GM21723 (cell line): ENCODE measurements at regions not wholly inside any gene's neighbourhood (a gene's known extent, or its start where the extent isn't known, plus 50 kb on each side); places are given as distances from the start of the nearest gene placed in this dataset.

Experiments used
- ATAC-seq: cut with Tn5 transposase; IDR thresholded peaks from one replicate; pipeline ENCODE4 v1.9.1; 2021; ENCODE audit warnings: mild to moderate bottlenecking, moderate library complexity; ENCODE audit not compliant: unreplicated experiment

- no peak for ATAC-seq
Observed at GRCh38 chr11:15723966-15724365, 609.2 kb downstream of the INSC start.

GRCh38 chr11:15724601-15725000, 609.9 kb downstream of the INSC start:
- ATAC-seq: no peak

GRCh38 chr11:15725246-15725645, 610.5 kb downstream of the INSC start:
- no peak for ATAC-seq

GRCh38 chr11:15726221-15726746, 611.6 kb downstream of the INSC start:
- no peak for ATAC-seq

- ATAC-seq: no peak
Observed at GRCh38 chr11:15726893-15727519, 612.3 kb downstream of the INSC start.

GRCh38 chr11:15727520-15727914, 612.8 kb downstream of the INSC start:
- no peak for ATAC-seq

- ATAC-seq: no peak
Observed at GRCh38 chr11:15728207-15728606, 613.5 kb downstream of the INSC start.

GRCh38 chr11:15730263-15730994, 615.7 kb downstream of the INSC start:
- no peak for ATAC-seq

- no peak for ATAC-seq
Observed at GRCh38 chr11:15730995-15731385, 616.3 kb downstream of the INSC start.

- no peak for ATAC-seq
Observed at GRCh38 chr11:15735706-15736105, 620.6 kb downstream of the SOX6 start.

GRCh38 chr11:15737320-15737719, 619.0 kb downstream of the SOX6 start:
- ATAC-seq: no peak

- no peak for ATAC-seq
Observed at GRCh38 chr11:15738931-15739330, 617.4 kb downstream of the SOX6 start.

GRCh38 chr11:15742626-15743519, 613.5 kb downstream of the SOX6 start:
- no peak for ATAC-seq

- ATAC-seq: no peak
Observed at GRCh38 chr11:15744693-15745092, 611.7 kb downstream of the SOX6 start.

GRCh38 chr11:15745266-15745665, 611.1 kb downstream of the SOX6 start:
- ATAC-seq: no peak

- ATAC-seq: no peak
Observed at GRCh38 chr11:15747671-15748070, 608.7 kb downstream of the SOX6 start.

- ATAC-seq: no peak
Observed at GRCh38 chr11:15748132-15748531, 608.2 kb downstream of the SOX6 start.

- ATAC-seq: no peak
Observed at GRCh38 chr11:15748741-15749140, 607.6 kb downstream of the SOX6 start.

- no peak for ATAC-seq
Observed at GRCh38 chr11:15750535-15751308, 605.6 kb downstream of the SOX6 start.

- ATAC-seq: no peak
Observed at GRCh38 chr11:15754221-15754620, 602.1 kb downstream of the SOX6 start.
